Neural progenitor cell (in vitro differentiated cells): ENCODE measurements at regions not wholly inside any gene's neighbourhood (a gene's known extent, or its start where the extent isn't known, plus 50 kb on each side); places are given as distances from the start of the nearest gene placed in this dataset.
A peak's percentile ranks its signal among the peaks of the same experiment; 100 is the strongest.

Experiments
- DNase-seq: peaks from one replicate; pipeline ENCODE4 v3.0.0-alpha.2; 2016; ENCODE audit warnings: low spot score
- H2AFZ ChIP-seq: fragments of 200-600 bp; sonication (generic); replicated peaks from 2 replicates; pipeline ENCODE4 v1.6.1; 2016; ENCODE audit warnings: antibody characterized with exemption
- H3F3A ChIP-seq: fragments of 200-600 bp; sonication (generic); 2 replicates; pipeline ENCODE4 v1.6.1; 2016; ENCODE audit warnings: antibody characterized with exemption, low read depth
- H3K27ac ChIP-seq: fragments of 200-600 bp; sonication (generic); 2 replicates; pipeline ENCODE4 v1.5.1; 2016; ENCODE audit warnings: mild to moderate bottlenecking
- H3K27me3 ChIP-seq: fragments of 200-600 bp; sonication (generic); 2 replicates; pipeline ENCODE4 v1.6.1; 2016; ENCODE audit warnings: mild to moderate bottlenecking, moderate library complexity
- H3K36me3 ChIP-seq: fragments of 200-600 bp; sonication (generic); 2 replicates; pipeline ENCODE4 v1.5.1; 2016
- H3K4me1 ChIP-seq: fragments of 200-600 bp; sonication (generic); 2 replicates; pipeline ENCODE4 v1.6.1; 2016; ENCODE audit warnings: mixed run types
- H3K4me2 ChIP-seq: fragments of 200-600 bp; sonication (generic); 2 replicates; pipeline ENCODE4 v1.6.1; 2016
- H3K4me3 ChIP-seq: fragments of 200-600 bp; sonication (generic); 2 replicates; pipeline ENCODE4 v1.5.1; 2016
- H3K79me2 ChIP-seq: fragments of 200-600 bp; sonication (generic); 2 replicates; pipeline ENCODE4 v1.6.1; 2016; ENCODE audit warnings: low read depth
- H3K9ac ChIP-seq: fragments of 200-600 bp; sonication (generic); 2 replicates; pipeline ENCODE4 v1.6.1; 2016
- H3K9me3 ChIP-seq: fragments of 200-600 bp; sonication (generic); 2 replicates; pipeline ENCODE4 v1.5.1; 2016; ENCODE audit warnings: low read depth
- H4K20me1 ChIP-seq: fragments of 200-600 bp; sonication (generic); 2 replicates; pipeline ENCODE4 v1.6.1; 2016; ENCODE audit warnings: low read depth
- H3K27ac Mint-ChIP-seq: 3 replicates; pipeline ENCODE4 v1.8.0; 2021; ENCODE audit warnings: mixed read lengths
- H3K27me3 Mint-ChIP-seq: 2 replicates; pipeline ENCODE4 v1.8.0; 2022; ENCODE audit warnings: low read depth, mild to moderate bottlenecking, inconsistent platforms, moderate library complexity, mixed read lengths; ENCODE audit not compliant: insufficient read depth
- H3K36me3 Mint-ChIP-seq: 3 replicates; pipeline ENCODE4 v1.8.0; 2021; ENCODE audit warnings: mixed read lengths
- H3K4me1 Mint-ChIP-seq: 3 replicates; pipeline ENCODE4 v1.8.0; 2021; ENCODE audit warnings: mixed read lengths
- H3K4me3 Mint-ChIP-seq: 3 replicates; pipeline ENCODE4 v1.8.0; 2021; ENCODE audit warnings: mild to moderate bottlenecking, moderate library complexity, mixed read lengths
- H3K9me3 Mint-ChIP-seq: 3 replicates; pipeline ENCODE4 v1.8.0; 2020; ENCODE audit warnings: mixed read lengths
- EZH2 ChIP-seq: fragments of 200-600 bp; sonication (generic); IDR thresholded peaks from 2 replicates; pipeline ENCODE4 v1.6.1; 2017; ENCODE audit warnings: antibody characterized with exemption, mild to moderate bottlenecking, moderate library complexity
- EZH2phosphoT487 ChIP-seq: fragments of 200-600 bp; sonication (generic); IDR thresholded peaks from 2 replicates; pipeline ENCODE4 v1.6.1; 2017; ENCODE audit warnings: antibody characterized with exemption
- TF ChIP-seq, protein P1 (sequence below): fragments of 200-600 bp; sonication (generic); IDR thresholded peaks from 2 replicates; pipeline ENCODE4 v1.5.1; 2017; ENCODE audit warnings: antibody characterized with exemption, mild to moderate bottlenecking

DNA sequence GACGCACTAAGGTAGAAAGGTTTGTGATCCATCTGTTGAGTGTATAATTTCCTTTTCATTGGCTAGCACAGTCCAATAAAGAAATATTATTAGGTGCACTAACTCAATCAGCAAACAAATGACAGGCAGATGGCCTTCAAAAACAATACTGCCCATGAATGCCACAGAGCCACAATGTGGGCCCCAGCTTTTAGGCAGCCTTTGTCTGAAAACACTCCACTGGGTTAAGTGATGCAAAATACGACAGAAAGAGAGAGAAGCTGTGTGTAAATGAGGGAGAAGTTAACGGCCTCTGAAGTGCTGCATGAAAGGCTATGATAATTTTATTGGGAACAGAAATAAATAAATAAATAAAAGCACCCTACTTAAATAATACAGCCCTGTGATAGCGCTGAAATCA is 274.6 kb downstream of the NKX6-1 start:
- peaks cover 5% of the 10 kb centered on the region for H3K4me1 Mint-ChIP-seq
- no peak overlapping the region for H3K4me3 ChIP-seq
- H3K27me3 Mint-ChIP-seq = peaks cover 6% of the 10 kb centered on the region
- H2AFZ ChIP-seq = peak overlapping the region; percentile 13
- H3F3A ChIP-seq = no peaks in the 10 kb centered on the region
- H3K79me2 ChIP-seq = no peaks in the 10 kb centered on the region
- no peaks in the 10 kb centered on the region for H3K9me3 ChIP-seq
- no peaks in the 10 kb centered on the region for H4K20me1 ChIP-seq
- H3K4me3 Mint-ChIP-seq = no peak overlapping the region
- H3K9ac ChIP-seq = no peak overlapping the region
- peak; percentile 38 for DNase-seq
- no peaks in the 10 kb centered on the region for H3K36me3 Mint-ChIP-seq
- peak overlapping the region; percentile 47 for H3K4me2 ChIP-seq
- peaks cover 21% of the 10 kb centered on the region for H3K4me1 ChIP-seq
- no peaks in the 10 kb centered on the region for H3K27me3 ChIP-seq
- TF ChIP-seq, protein P1, sequence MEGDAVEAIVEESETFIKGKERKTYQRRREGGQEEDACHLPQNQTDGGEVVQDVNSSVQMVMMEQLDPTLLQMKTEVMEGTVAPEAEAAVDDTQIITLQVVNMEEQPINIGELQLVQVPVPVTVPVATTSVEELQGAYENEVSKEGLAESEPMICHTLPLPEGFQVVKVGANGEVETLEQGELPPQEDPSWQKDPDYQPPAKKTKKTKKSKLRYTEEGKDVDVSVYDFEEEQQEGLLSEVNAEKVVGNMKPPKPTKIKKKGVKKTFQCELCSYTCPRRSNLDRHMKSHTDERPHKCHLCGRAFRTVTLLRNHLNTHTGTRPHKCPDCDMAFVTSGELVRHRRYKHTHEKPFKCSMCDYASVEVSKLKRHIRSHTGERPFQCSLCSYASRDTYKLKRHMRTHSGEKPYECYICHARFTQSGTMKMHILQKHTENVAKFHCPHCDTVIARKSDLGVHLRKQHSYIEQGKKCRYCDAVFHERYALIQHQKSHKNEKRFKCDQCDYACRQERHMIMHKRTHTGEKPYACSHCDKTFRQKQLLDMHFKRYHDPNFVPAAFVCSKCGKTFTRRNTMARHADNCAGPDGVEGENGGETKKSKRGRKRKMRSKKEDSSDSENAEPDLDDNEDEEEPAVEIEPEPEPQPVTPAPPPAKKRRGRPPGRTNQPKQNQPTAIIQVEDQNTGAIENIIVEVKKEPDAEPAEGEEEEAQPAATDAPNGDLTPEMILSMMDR = no peak
- TF ChIP-seq EZH2phosphoT487 (no peak), EZH2 (no peak)
- no peaks in the 10 kb centered on the region for H3K9me3 Mint-ChIP-seq
- no peaks in the 10 kb centered on the region for H3K36me3 ChIP-seq
- no peak overlapping the region for H3K27ac ChIP-seq
- no peak overlapping the region for H3K27ac Mint-ChIP-seq

DNA sequence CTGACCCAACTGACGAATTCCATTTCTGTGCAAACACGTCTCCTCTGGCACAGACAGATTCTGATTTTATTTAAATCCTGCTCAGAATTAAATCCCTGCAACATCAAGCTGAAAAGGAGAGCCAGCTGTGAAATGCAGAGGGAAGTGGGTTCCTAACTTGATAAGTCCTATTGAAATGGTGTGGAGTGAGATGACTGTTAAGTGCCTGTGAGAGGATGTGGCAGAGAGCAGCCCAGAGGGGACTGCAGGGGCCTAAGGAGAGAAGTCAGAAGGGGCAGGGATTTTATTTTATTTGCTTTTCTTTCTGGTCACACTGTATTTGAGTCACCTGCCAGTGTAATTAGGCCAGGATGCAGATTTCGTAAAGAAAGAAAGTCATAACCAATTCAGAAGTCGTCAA is 277.4 kb downstream of the NKX6-1 start:
- peaks cover 29% of the 10 kb centered on the region for H3K4me1 ChIP-seq
- no peak overlapping the region for H3K9ac ChIP-seq
- Mint-ChIP-seq H3K27ac (no peak overlapping the region), H3K27me3 (peaks cover 6% of the 10 kb centered on the region), H3K36me3 (no peaks in the 10 kb centered on the region), H3K4me1 (peaks cover 5% of the 10 kb centered on the region), H3K4me3 (no peak overlapping the region), H3K9me3 (no peaks in the 10 kb centered on the region)
- no peaks in the 10 kb centered on the region for H3F3A ChIP-seq
- no peaks in the 10 kb centered on the region for H4K20me1 ChIP-seq
- DNase-seq = no peak
- H3K36me3 ChIP-seq = no peaks in the 10 kb centered on the region
- H3K79me2 ChIP-seq = no peaks in the 10 kb centered on the region
- H3K27me3 ChIP-seq = no peaks in the 10 kb centered on the region
- no peak overlapping the region for H3K27ac ChIP-seq
- peak overlapping the region; percentile 28 for H2AFZ ChIP-seq
- H3K4me2 ChIP-seq = no peak overlapping the region
- TF ChIP-seq, protein P1 = no peak
- TF ChIP-seq EZH2phosphoT487 (no peak), EZH2 (no peak)
- no peak overlapping the region for H3K4me3 ChIP-seq
- no peaks in the 10 kb centered on the region for H3K9me3 ChIP-seq

DNA sequence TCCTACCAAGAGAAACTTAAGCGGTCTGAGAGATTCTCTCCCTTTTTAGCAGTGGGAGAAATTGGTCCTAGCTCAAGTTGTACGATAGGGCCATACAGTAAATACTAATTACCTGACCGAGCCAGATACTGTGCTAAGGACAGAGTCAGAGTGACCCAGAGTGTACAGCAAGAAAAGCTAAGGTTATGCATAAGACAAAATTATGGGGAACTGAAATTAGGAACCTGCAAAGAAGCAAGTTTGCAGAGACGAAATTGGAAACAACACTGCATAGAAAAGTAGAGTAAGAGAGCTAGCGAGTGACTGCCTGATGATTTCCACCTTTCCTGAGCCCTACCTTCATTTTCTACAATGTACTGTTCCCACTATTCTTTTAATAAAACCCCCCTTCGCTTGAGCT is 278.1 kb downstream of the NKX6-1 start:
- Mint-ChIP-seq H3K9me3 (no peaks in the 10 kb centered on the region), H3K27ac (no peak overlapping the region), H3K27me3 (peaks cover 6% of the 10 kb centered on the region), H3K36me3 (no peaks in the 10 kb centered on the region), H3K4me1 (peaks cover 5% of the 10 kb centered on the region), H3K4me3 (no peak overlapping the region)
- H3K4me2 ChIP-seq = no peak overlapping the region
- peaks cover 29% of the 10 kb centered on the region for H3K4me1 ChIP-seq
- no peak overlapping the region for H3K27ac ChIP-seq
- TF ChIP-seq, protein P1 = no peak
- TF ChIP-seq EZH2 = no peak
- TF ChIP-seq EZH2phosphoT487 = no peak
- no peak for DNase-seq
- H3K27me3 ChIP-seq = no peaks in the 10 kb centered on the region
- no peak overlapping the region for H3K4me3 ChIP-seq
- no peaks in the 10 kb centered on the region for H3K9me3 ChIP-seq
- H2AFZ ChIP-seq = no peak overlapping the region
- no peaks in the 10 kb centered on the region for H3F3A ChIP-seq
- no peaks in the 10 kb centered on the region for H4K20me1 ChIP-seq
- no peaks in the 10 kb centered on the region for H3K79me2 ChIP-seq
- H3K36me3 ChIP-seq = no peaks in the 10 kb centered on the region
- no peak overlapping the region for H3K9ac ChIP-seq
